SK-N-SH (cell line): ENCODE measurements at regions not wholly inside any gene's neighbourhood (a gene's known extent, or its start where the extent isn't known, plus 50 kb on each side); places are given as distances from the start of the nearest gene placed in this dataset.

Experiments used
- CTCF ChIP-seq: fragments of 200-600 bp; sonication (generic); IDR thresholded peaks from 2 replicates; pipeline ENCODE4 v1.6.1; 2017; ENCODE audit warnings: antibody characterized with exemption, mild to moderate bottlenecking, moderate library complexity
- ELF1 ChIP-seq: IDR thresholded peaks from 2 replicates; pipeline ENCODE4 v1.4.0; 2012
- EP300 ChIP-seq, 2 experiments: IDR thresholded peaks; 2 replicates each; pipeline versions ENCODE4 v1.4.0 to v1.6.1; 2012; ENCODE audit warnings: borderline replicate concordance in 1 of 2, low read depth in 1 of 2, low read length in 1 of 2
- FOXM1 ChIP-seq: IDR thresholded peaks from 2 replicates; pipeline ENCODE4 v1.4.0; 2012; ENCODE audit warnings: low read depth, mild to moderate bottlenecking
- SIN3A ChIP-seq: IDR thresholded peaks from 2 replicates; pipeline ENCODE4 v1.6.1; 2012; ENCODE audit warnings: low read depth, mild to moderate bottlenecking, low read length, moderate library complexity, borderline replicate concordance

- no peak for TF ChIP-seq EP300 (IDR thresholded peaks at IDR 0.05; ENCODE audit: borderline replicate concordance in 1 of 2, low read depth in 1 of 2, low read length in 1 of 2)
- TF ChIP-seq ELF1 = no peak
- TF ChIP-seq CTCF = no peak
- TF ChIP-seq FOXM1 = no peak
- TF ChIP-seq SIN3A = no peak
Observed at GRCh38 chr15:72967397-72967796, 84.9 kb upstream of the NEO1 start.
